H1 (cell line): ENCODE measurements at regions not wholly inside any gene's neighbourhood (a gene's known extent, or its start where the extent isn't known, plus 50 kb on each side); places are given as distances from the start of the nearest gene placed in this dataset.

Experiments
- BCL11A ChIP-seq, 2 experiments: IDR thresholded peaks; one replicate each; pipeline ENCODE4 v1.6.1; 2011; ENCODE audit warnings: low read depth in 2 of 2, low read length in 2 of 2, mild to moderate bottlenecking in 2 of 2
- BRCA1 ChIP-seq: IDR thresholded peaks from 2 replicates; pipeline ENCODE4 v1.6.1; 2012; ENCODE audit warnings: low read depth, low read length, improper control_type of control experiment
- E2F6 ChIP-seq: IDR thresholded peaks from 2 replicates; pipeline ENCODE4 v1.6.1; 2012; ENCODE audit warnings: inconsistent platforms
- RBBP5 ChIP-seq: IDR thresholded peaks from 2 replicates; pipeline ENCODE4 v1.7.1; 2012; ENCODE audit warnings: low read depth, mild to moderate bottlenecking, inconsistent platforms, low read length, moderate library complexity, borderline replicate concordance
- TCF12 ChIP-seq: IDR thresholded peaks from 2 replicates; pipeline ENCODE4 v1.6.1; 2011; ENCODE audit warnings: low read depth, mild to moderate bottlenecking, low read length
- TF ChIP-seq, protein P1 (sequence below), 3 experiments: IDR thresholded peaks; 1 replicate in 2 of 3; 2 replicates in 1 of 3; pipeline versions ENCODE4 v1.5.1 to v1.6.1; 2011; ENCODE audit warnings: low read length in 3 of 3, mild to moderate bottlenecking in 3 of 3, inconsistent platforms in 2 of 3, low read depth in 1 of 3, moderate library complexity in 1 of 3; ENCODE audit not compliant: insufficient read depth in 1 of 3; ENCODE audit errors: control extremely low read depth in 1 of 3

DNA sequence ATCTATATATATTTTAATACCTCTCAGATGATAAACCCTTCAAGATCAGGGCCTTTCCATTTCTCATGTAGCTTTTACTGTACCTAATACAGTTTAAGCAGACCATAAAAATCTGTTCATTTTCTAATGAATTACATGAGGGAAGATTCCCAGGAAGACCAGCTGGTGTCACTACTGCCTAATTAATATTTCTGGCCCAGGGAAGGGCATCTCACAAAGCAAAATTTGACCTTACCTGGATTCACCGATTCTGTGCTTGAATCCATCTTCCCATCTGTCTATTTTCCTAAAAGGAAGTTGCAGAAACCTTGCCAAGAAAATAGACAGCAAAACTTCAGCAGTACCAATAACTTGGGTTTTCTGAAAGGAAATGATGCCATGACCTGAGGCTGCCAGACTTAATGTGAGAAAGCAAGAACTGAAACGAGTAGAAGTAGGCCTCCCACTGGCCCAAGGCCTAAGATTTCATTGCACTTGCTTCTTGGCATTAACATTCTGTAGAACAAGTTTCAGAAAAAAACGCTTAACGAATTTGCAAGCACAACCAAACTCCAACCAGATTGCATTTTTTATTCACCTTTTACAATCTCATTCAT, 83.0 kb upstream of the GLIS3 start (continued):
- TF ChIP-seq, protein P1, sequence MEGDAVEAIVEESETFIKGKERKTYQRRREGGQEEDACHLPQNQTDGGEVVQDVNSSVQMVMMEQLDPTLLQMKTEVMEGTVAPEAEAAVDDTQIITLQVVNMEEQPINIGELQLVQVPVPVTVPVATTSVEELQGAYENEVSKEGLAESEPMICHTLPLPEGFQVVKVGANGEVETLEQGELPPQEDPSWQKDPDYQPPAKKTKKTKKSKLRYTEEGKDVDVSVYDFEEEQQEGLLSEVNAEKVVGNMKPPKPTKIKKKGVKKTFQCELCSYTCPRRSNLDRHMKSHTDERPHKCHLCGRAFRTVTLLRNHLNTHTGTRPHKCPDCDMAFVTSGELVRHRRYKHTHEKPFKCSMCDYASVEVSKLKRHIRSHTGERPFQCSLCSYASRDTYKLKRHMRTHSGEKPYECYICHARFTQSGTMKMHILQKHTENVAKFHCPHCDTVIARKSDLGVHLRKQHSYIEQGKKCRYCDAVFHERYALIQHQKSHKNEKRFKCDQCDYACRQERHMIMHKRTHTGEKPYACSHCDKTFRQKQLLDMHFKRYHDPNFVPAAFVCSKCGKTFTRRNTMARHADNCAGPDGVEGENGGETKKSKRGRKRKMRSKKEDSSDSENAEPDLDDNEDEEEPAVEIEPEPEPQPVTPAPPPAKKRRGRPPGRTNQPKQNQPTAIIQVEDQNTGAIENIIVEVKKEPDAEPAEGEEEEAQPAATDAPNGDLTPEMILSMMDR (IDR thresholded peaks at IDR 0.05; ENCODE audit: control extremely low read depth in 1 of 3, insufficient read depth in 1 of 3, low read depth in 1 of 3, low read length in 3 of 3): peak in 2 of 3 experiments; percentile 65 to 68; a peak in 3 of 4 replicates
- TF ChIP-seq RBBP5 (no peak), BCL11A (IDR thresholded peaks at IDR 0.05; ENCODE audit: low read depth in 2 of 2, low read length in 2 of 2) (no peak), BRCA1 (no peak), TCF12 (no peak), E2F6 (no peak)
